PC-3 (cell line): ENCODE measurements at regions not wholly inside any gene's neighbourhood (a gene's known extent, or its start where the extent isn't known, plus 50 kb on each side); places are given as distances from the start of the nearest gene placed in this dataset.

Source experiments
- ATAC-seq: fragments of 200-7000 bp; cut with Tn5 transposase; 2 replicates; pipeline ENCODE4 v1.9.1; 2020; ENCODE audit warnings: mild to moderate bottlenecking, moderate library complexity
- BruUV-seq: library from RNA; stranded (reverse); fragments of 400-500 nt; replicated peaks from 2 replicates; lab custom pipeline; 2021; lab: Mats Ljungman, UMichigan
- CTCF ChIA-PET: fragments of 300-600 bp; sonication (Branson Sonifier 250); formaldehyde crosslinking; loops from one replicate; lab custom pipeline; 2022; ENCODE audit warnings: antibody characterized with exemption; lab: Charles Lee
- POLR2A ChIA-PET: fragments of 300-600 bp; sonication (Branson Sonifier 250); formaldehyde crosslinking; loops from one replicate; lab custom pipeline; 2022; ENCODE audit warnings: antibody characterized with exemption; ENCODE audit not compliant: unreplicated experiment; lab: Charles Lee
- DNase-seq: peaks from one replicate; pipeline ENCODE4 v3.0.0-alpha.2; 2015
- H2AFZ ChIP-seq: fragments of 300-600 bp; sonication (generic); 2 replicates; pipeline ENCODE4 v1.6.0; 2016; ENCODE audit warnings: antibody characterized with exemption, low read length
- H3F3A ChIP-seq: fragments of 300-600 bp; sonication (generic); one replicate; pipeline ENCODE4 v1.6.0; 2017; ENCODE audit warnings: antibody characterized with exemption, low read length, control low read depth, mild to moderate bottlenecking; ENCODE audit not compliant: unreplicated experiment
- H3K27ac ChIP-seq: fragments of 300-600 bp; sonication (generic); 2 replicates; pipeline ENCODE4 v1.5.1; 2016; ENCODE audit warnings: mild to moderate bottlenecking, low read length
- H3K27me3 ChIP-seq: fragments of 300-600 bp; sonication (generic); 2 replicates; pipeline ENCODE4 v1.6.1; 2016; ENCODE audit warnings: low read length, mixed read lengths
- H3K36me3 ChIP-seq: fragments of 300-600 bp; sonication (generic); 2 replicates; pipeline ENCODE4 v1.6.1; 2016; ENCODE audit warnings: low read depth, mixed run types, low read length, mixed read lengths
- H3K4me1 ChIP-seq: fragments of 300-600 bp; sonication (generic); 2 replicates; pipeline ENCODE4 v1.5.1; 2016; ENCODE audit warnings: low read length; ENCODE audit not compliant: insufficient read depth
- H3K4me2 ChIP-seq: fragments of 300-600 bp; sonication (generic); 2 replicates; pipeline ENCODE4 v1.6.0; 2016; ENCODE audit warnings: low read length
- H3K4me3 ChIP-seq: fragments of 300-600 bp; sonication (generic); 2 replicates; pipeline ENCODE4 v1.5.1; 2016; ENCODE audit warnings: mild to moderate bottlenecking, low read length, mixed read lengths
- H3K79me2 ChIP-seq: fragments of 300-600 bp; sonication (generic); 2 replicates; pipeline ENCODE4 v1.6.1; 2017; ENCODE audit warnings: low read length, mixed read lengths
- H3K9ac ChIP-seq: fragments of 300-600 bp; sonication (generic); 2 replicates; pipeline ENCODE4 v1.6.0; 2016; ENCODE audit warnings: mild to moderate bottlenecking, low read length
- H3K9me2 ChIP-seq: fragments of 300-600 bp; sonication (generic); replicated peaks from 2 replicates; pipeline ENCODE4 v1.6.1; 2016; ENCODE audit warnings: mixed run types, low read length, mixed read lengths
- H3K9me3 ChIP-seq: fragments of 300-600 bp; sonication (generic); 2 replicates; pipeline ENCODE4 v1.6.1; 2016; ENCODE audit warnings: low read length, mixed read lengths
- H4K20me1 ChIP-seq: fragments of 300-600 bp; sonication (generic); 2 replicates; pipeline ENCODE4 v1.6.1; 2016; ENCODE audit warnings: low read length, mixed read lengths
- CTCF ChIP-seq: fragments of 300-600 bp; sonication (generic); conservative IDR thresholded peaks from 2 replicates; pipeline ENCODE4 v1.5.1; 2017; ENCODE audit warnings: antibody characterized with exemption, low read depth, mild to moderate bottlenecking, low read length
- EZH2 ChIP-seq: fragments of 300-600 bp; sonication (generic); IDR thresholded peaks from one replicate; pipeline ENCODE4 v1.6.1; 2017; ENCODE audit warnings: antibody characterized with exemption, mild to moderate bottlenecking, low read length; ENCODE audit not compliant: unreplicated experiment
- EZH2phosphoT487 ChIP-seq: fragments of 300-600 bp; sonication (generic); IDR thresholded peaks from 2 replicates; pipeline ENCODE4 v1.6.1; 2018; ENCODE audit warnings: mild to moderate bottlenecking, antibody characterized with exemption, low read length, borderline replicate concordance
- intact Hi-C: fragments of 100-400 bp; cut with micrococcal nuclease; formaldehyde crosslinking; loops from 2 replicates; pipeline ENCODE4 v1.9.0; 2023

- TF ChIP-seq EZH2 (no peak), CTCF (no peak), EZH2phosphoT487 (no peak)
- no peak overlapping the region for H2AFZ ChIP-seq
- ATAC-seq, result no peak
- no peaks in the 10 kb centered on the region for H3K4me1 ChIP-seq
- no peaks in the 10 kb centered on the region for H3F3A ChIP-seq
- H4K20me1 ChIP-seq, result no peaks in the 10 kb centered on the region
- no peaks in the 10 kb centered on the region for H3K36me3 ChIP-seq
- BruUV-seq, result no TSS peak
- no peaks in the 10 kb centered on the region for H3K9me3 ChIP-seq
- H3K27ac ChIP-seq, result no peak overlapping the region
- POLR2A ChIA-PET, result no interaction called here
- DNase-seq, result no peak
- no peak overlapping the region for H3K9ac ChIP-seq
- no peaks in the 10 kb centered on the region for H3K79me2 ChIP-seq
- no peaks in the 10 kb centered on the region for H3K27me3 ChIP-seq
- CTCF ChIA-PET, result no interaction called here
- intact Hi-C loops, result no loop called here
- H3K4me2 ChIP-seq, result no peak overlapping the region
- no peaks in the 10 kb centered on the region for H3K9me2 ChIP-seq
- H3K4me3 ChIP-seq, result no peak overlapping the region
Measured at GRCh38 chr3:24670871-24671270, 176.2 kb upstream of the THRB start.

DNA sequence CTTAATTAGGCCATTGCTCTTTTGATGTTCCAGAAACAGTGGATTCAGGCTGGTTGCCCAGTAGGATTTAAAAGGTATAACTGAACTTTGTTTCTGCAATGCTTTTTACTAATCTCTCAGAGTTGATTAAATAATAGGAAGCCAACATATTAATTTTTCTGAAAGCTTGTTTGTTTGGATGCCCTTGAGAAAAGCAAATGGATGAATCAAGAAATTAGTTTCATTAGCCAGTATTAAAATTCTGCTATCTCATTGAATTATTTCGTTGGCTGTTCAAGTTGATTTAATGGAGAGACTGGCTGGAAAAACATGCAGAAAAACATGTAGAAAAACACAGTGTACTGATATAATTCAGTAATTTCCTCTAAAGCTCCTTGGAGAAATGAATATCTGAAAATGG, 178.9 kb upstream of the THRB start:
- Histone ChIP-seq H3K4me1 (peaks cover 10% of the 10 kb centered on the region), H3K79me2 (no peaks in the 10 kb centered on the region), H3F3A (no peaks in the 10 kb centered on the region), H3K9me2 (no peaks in the 10 kb centered on the region), H3K36me3 (no peaks in the 10 kb centered on the region), H2AFZ (no peak overlapping the region), H3K9ac (no peak overlapping the region), H3K27ac (no peak overlapping the region), H3K27me3 (no peaks in the 10 kb centered on the region), H4K20me1 (no peaks in the 10 kb centered on the region), H3K9me3 (no peaks in the 10 kb centered on the region), H3K4me3 (no peak overlapping the region), H3K4me2 (no peak overlapping the region)
- TF ChIP-seq EZH2phosphoT487, result no peak
- no peak for TF ChIP-seq CTCF
- no peak for TF ChIP-seq EZH2
- CTCF ChIA-PET, result no interaction called here
- no peak for ATAC-seq
- POLR2A ChIA-PET, result no interaction called here
- intact Hi-C loops, result no loop called here
- DNase-seq, result no peak
- no TSS peak for BruUV-seq

DNA sequence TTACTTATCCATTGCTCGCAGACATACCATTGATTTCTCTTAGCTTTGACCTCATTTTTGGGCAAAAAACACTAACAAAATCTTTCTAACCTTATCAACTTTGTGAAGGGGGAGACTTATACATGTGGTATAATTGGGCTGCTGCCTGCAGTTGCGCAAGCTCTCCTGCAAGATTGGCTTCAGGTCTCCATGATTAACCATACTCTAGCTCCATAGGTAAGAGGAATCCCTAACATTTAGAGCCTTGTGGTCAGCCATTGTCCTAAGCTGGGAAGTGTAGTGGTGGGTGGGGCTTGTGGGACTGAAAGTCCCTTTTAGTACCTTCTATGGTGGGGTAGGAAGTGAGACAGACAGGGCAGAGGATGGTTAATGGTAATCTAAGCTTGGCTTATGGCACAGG, 179.6 kb upstream of the THRB start:
- no peaks in the 10 kb centered on the region for H3K36me3 ChIP-seq
- no peaks in the 10 kb centered on the region for H3F3A ChIP-seq
- H3K27me3 ChIP-seq, result no peaks in the 10 kb centered on the region
- H3K9me2 ChIP-seq, result no peaks in the 10 kb centered on the region
- H2AFZ ChIP-seq, result no peak overlapping the region
- CTCF ChIA-PET, result no interaction called here
- BruUV-seq, result no TSS peak
- intact Hi-C loops, result no loop called here
- no peak overlapping the region for H3K9ac ChIP-seq
- H3K4me1 ChIP-seq, result peaks cover 16% of the 10 kb centered on the region
- no peak overlapping the region for H3K4me2 ChIP-seq
- H4K20me1 ChIP-seq, result no peaks in the 10 kb centered on the region
- ATAC-seq (no peak), DNase-seq (no peak)
- POLR2A ChIA-PET, result no interaction called here
- H3K79me2 ChIP-seq, result no peaks in the 10 kb centered on the region
- no peaks in the 10 kb centered on the region for H3K9me3 ChIP-seq
- no peak for TF ChIP-seq CTCF
- no peak for TF ChIP-seq EZH2phosphoT487
- TF ChIP-seq EZH2, result no peak
- H3K27ac ChIP-seq, result no peak overlapping the region
- H3K4me3 ChIP-seq, result no peak overlapping the region
